CD4-positive, alpha-beta T cell treated with Interleukin-1 beta for 1 hour (primary cell): ENCODE measurements at regions not wholly inside any gene's neighbourhood (a gene's known extent, or its start where the extent isn't known, plus 50 kb on each side); places are given as distances from the start of the nearest gene placed in this dataset.

ENCODE experiments used
- DNase-seq, 2 donors: peaks; one replicate each; pipeline ENCODE4 v3.0.0-alpha.2; 2020 to 2022

- no peak for DNase-seq
Observed at GRCh38 chr9:116102596-116102995, 51.0 kb upstream of the PAPPA start.
